Activated CD4-positive, alpha-beta T cell treated with anti-CD3 and anti-CD28 coated beads, Interleukin-10, Interleukin-2, amounts not matched to agents 100 ng/mL and 50 ng/mL, durations not matched to agents 16 hours and 8 hours (primary cell): ENCODE measurements at regions not wholly inside any gene's neighbourhood (a gene's known extent, or its start where the extent isn't known, plus 50 kb on each side); places are given as distances from the start of the nearest gene placed in this dataset.
"Not testable (repeated sequence)": the region's sequence is repeated elsewhere in the genome, so short reads cannot be mapped to it uniquely, and the experiment has no call there.

Source experiments
- DNase-seq: peaks from one replicate; pipeline ENCODE4 v3.0.0-alpha.2; 2020

DNA sequence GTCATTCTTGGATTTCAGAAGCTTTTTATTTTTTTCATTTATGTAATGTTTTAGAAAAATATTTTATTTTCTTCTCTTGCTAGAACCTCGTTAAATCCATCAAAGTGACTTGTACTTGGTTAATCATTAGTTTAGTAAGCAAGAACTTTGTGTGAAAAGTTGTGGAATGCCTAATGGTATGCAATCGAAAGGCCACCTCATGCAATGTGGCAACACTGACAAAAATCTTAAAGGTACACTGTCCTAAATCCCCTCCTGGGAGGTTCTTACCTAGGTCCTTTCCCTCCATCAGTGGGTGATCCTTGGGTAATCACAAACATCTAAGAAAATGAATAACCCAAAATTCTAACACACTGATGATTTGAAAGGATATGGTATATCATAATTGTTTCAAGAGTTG, 304.2 kb downstream of the DNAH5 start:
- no peak for DNase-seq

DNA sequence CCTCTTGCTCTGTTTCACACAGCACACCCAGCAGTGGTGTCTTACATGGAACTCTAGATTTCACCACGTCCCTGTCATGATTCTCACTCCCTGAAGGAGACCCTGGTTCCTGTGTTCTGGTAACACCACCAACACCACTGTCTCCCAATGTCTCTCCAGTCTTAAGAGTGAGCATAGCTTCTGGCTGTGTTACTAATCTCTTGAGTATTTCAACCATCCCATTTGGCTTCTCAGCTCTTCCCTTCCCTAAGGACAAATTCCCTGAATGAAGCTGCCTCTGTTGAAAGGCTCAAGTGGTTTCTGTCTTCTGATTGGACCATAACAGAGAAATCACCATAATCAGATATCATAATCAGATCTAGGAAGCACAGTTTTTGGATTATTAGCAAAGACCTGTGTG, 311.8 kb downstream of the DNAH5 start:
- no peak for DNase-seq

DNA sequence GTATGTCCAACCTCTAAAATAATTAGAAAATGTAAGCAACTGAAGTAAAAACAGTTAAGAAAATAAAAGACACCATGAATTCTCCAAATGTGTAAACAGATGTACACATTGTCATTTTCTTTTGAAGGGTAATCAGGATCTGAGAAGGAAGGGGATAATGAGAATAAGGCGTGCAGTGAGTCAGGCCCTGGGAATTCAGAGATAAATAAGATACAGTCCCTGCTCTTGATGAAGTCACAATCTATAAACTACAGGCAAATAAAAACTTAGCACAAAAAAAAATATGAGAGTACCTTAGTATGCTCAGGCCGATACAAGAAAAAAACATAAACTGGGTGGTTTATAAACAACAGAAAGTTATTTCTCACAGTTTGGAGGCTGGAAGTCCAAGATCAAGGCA, 315.3 kb downstream of the DNAH5 start:
- no peak for DNase-seq

DNA sequence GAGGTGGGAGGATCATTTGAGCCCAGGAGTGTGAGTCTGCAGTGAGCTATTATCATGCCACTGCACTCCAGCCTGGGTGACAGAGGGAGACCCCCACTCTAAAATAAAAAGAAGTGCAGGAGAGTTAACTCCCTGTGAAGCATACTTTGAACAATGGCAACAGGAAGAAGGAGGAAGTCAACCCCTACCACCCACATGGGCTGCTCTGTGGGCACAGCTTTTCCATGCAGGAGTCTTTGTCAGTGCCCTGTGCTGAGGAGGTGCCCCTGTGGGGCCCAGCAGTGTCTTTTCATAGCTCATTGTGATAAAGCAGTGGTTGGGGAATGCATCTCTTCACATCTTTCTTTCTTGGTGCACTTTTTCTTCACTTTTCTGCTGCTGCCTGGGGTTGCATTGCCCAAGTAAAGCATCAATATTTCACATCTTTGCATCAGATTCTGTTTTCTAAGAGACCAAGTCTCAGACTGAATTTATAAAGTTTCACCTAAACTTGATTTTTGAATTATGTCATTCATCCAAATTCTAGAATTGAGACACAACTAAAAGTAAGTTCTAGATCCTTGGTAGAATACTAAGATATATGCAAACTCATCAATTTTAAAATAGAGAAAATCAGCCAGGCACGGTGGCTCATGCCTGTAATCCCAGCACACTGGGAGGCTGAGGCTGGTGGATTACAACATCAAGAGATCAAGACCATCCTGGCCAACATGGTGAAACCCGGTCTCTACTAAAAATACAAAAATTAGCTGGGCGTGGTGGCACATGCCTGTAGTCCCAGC, 316.6 kb downstream of the DNAH5 start:
- DNase-seq: no peak

DNA sequence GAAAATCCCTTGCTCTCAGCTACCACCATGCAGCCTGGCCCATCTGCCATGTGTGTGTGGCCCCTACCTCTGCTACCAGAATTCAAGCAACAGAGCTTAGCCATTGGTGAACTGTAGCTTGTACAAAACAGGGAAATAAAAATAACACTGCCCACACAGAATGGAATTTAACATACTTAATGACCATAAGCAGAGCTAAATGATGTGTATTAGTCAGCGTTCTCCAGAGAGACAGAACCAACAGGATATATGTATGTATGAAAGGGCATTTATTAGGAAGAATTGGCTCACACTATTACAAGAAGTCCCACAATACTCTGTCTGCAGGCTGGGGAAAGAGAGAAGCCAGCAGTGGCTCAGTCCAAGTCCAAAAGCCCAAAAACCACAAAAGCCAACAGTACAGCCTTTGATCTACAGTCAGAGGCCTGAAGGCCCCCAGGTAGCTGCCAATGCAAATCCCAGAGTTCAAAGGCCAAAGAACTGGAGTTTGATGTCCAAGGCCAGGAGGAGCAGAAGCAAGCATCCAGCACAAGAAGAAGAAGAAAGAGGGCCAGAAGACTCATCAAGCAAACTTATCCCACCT, 318.8 kb downstream of the DNAH5 start:
- DNase-seq: no peak

DNA sequence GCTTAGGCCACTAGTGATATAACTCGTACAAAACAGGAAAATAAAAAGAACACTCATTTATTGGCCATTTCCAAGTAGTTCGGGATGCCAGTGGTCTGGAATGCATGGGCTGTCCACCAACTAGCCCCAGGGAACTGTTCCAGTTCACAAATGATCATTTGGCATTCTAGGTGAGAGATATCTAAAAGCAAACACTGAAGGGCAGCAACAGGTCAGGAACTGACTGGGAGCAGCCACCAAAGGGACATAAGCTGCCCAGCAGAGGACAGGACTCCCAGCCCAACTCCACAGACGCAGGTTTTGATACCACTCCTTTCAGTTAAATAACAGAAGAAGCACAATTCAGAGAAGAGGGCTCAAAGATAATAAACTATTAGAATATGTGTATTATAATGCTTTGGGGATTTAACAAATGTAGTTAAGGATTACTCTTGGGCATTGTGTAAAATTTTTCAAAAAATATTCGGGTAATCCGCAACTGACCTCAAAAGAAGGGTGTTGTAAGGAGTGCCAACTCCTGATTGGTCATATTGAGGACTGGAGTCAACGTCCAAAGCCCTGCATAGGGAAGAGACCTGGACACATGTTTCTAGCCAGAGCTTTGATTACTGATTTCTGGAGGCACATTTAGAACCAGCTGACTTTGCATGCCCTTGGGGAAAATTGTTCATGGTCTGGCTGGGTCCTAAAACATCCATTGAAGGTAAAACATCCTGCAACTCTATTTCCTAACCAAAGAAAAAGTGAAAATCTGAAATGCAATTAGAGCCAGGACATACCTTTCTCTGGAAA, 320.0 kb downstream of the DNAH5 start:
- DNase-seq: no peak

DNA sequence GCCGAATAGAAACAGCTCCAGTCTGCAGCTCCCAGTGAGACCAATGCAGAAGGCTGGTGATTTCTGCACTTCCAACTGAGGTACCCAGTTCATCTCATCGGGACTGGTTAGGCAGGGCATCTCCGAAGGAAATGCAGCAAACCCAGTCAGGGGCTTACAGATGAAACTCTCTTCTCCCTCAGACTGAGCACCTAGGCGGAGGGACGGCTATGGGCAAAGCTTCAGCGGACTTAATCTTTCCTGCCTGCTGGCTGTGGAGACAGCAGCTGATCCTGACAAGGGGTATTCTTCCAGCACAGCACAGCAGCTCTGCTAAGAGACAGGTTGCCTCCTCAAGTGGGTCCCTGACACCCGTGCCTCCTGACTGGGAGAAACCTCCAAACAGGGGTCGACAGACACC, 330.9 kb downstream of the DNAH5 start:
- no peak for DNase-seq

DNA sequence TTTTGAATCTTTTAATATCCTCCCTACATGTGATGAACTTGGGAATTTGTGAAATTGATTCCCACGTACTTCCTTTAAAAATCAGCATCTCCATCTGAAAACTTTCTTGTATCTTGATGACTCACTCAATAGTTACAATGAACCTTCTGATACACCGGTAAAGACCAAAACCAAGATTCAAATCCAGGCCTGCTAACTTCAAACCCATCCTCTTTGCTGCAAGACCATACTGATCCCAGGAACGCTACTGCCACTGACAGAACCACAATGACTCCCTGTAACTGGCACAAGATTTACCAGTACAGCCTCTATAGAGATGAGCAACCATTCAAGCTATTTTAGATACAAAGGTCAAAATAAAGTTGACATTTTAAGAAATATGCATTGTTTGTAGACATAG, 332.9 kb downstream of the DNAH5 start:
- no peak for DNase-seq

DNA sequence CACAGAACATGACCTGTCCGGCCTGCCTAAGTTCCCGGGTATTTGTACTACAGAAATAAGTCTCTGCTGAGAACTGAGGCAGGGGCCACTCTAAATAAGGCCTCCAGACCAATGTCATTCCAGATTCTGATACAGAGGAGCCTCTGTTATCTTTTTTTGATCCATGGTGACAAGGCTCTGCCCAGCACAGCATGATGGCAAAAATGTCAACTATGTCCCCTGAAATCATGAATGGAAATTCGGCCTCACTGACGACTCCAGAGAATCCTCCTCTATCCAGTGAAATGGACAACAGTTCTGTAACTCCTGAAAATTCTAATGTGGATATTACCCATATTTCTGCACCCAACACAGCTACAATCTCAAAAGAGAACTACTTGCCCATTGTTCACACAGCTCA, 335.0 kb downstream of the DNAH5 start:
- DNase-seq: no peak

DNA sequence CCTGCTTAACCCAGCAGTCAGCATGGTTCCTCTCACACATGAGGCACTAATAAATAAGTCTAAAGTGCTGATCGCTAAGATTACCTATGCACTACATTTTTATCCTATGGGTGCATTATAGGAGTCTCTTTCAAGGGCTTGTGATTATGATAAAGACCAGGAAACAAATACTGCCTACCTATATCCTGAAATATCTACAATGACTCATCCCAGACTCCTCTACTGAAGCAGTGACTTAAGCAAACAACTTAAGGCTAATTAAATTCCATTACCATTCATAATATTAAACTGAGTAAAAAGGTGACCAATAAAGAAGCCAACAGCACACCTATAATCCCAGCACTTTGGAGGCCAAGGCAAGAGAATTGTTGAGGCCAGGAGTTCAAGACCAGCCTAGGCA, 338.4 kb downstream of the DNAH5 start:
- no peak for DNase-seq

DNA sequence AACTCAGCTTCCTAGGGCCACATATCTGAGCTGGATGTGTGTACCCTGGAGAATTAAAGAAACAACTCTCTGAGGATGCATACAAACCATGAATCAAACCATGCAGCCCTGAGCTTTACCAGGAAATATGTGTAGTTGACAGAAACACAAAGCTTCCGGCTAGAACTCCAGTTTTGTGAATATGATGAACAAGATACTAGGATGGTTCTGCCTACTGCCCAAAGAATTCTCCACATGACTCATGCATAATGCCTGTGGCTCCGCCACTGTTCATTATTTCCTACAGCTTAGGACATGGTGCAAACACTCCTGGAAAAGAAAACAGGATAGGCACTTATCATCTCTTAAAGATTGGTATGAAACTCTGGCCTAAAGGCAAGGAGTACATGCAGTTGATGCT, 343.4 kb downstream of the DNAH5 start:
- DNase-seq: no peak

DNA sequence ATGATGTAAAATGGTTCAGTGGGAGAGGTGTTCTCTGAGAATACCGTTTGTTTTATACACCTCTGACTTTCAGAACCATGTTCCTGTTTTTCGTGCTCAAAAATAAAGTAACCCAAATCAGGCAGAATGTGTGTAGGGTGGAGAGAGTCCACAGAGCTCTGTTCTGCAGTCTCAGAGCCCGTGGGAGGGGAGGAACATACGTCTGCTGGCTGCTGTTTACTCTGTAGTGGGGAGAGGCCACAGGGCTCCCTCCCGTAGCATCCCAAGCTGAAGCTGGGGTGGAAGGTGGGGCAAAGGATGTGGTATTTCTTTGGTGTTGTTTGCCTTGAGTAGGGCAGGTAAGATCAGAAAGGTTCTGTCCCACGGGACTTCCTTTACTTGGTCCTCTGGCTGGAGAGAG, 348.5 kb downstream of the DNAH5 start:
- DNase-seq: no peak

DNA sequence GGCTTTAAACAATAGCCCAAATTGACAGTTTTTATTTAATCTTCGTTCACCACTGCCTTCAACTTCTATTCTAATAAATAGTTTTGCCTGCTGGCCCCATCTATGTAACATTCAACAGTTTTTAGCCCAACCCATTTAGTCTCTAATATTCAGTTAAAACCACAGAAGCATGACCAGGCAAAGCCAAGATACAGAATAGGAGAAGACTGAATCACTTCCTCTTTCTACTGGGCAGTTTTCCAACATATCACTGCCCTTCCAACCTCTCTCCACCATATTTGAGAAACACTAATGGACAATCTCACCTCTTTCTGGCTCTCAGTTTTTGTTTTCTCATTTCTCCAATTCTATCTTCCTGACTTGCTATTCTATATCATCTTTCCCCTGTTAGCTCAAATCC, 352.9 kb downstream of the DNAH5 start:
- DNase-seq: no peak

DNA sequence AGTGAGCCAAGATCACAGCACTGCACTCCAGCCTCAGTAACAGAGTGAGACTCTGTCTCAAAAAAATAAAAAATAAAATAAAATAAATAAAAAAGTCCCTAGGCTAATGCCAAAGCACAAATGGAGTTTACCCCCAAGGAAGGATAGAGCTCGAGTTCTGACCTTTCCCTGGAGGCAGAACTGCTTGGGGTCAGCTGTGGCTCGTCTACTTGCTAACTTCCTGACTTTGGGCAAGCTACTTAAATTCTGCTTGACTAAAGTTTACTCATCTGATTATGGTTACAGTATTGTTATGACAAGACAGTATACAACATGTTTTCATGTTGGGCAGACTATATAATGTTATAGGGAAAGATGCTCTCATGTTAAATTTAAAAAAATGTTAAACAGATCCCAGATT, 359.2 kb downstream of the DNAH5 start:
- DNase-seq: no peak

DNA sequence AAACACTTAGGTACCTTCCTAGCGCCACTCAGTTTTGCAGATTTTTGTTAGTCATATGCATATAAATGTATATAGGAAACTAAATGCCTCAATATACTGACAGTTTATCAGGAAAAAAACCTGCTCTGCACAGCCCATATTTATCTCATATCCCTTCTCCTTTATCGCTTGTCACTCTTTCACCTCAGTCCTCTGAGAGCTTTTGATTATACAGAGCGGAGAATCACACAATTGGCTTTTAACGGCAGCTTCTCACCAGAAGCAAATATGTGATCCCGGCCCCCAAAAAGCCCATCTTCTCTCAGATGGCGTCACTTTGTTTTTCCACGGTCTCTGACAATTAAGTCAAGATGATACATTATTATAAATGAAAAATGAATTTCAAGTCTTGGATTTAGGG, 362.6 kb downstream of the DNAH5 start:
- DNase-seq: no peak

DNA sequence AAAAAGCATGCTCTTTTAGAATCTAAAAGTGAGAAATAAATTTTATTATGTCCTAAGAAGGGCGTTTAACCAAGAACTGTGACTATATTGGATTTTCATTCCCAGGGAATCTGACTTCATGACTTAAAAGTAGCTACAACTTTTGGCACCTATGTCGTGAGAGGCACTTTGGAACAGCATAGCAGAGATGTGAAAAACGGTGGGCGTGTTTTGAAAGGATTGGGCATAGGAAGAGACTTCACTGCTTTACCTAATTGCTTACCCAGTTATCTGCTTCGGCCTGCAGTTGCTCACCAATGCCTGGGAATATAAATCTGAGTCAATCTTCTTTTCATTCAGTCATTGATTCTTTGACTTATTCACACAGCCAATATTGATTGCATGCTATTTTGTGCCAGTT, 363.4 kb downstream of the DNAH5 start:
- no peak for DNase-seq

DNA sequence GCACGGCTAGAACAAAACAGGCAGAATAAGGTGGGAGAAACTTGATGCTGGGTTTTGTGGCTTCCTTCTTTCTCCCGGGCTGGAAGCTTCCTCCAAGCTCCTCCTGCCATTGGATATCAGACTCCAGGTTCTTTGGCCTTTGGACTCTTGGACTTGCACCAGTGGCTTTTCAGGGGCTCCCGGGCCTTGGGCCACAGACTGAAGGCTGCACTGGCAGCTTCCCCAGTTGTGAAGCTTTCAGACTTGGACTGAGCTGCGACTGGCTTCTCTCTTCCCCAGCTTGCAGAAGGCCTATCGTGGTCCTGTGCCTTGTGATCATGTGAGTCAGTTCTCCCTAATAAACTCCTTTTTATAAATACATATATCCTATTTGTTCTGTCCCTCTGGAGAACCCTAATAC, 364.4 kb downstream of the DNAH5 start:
- no peak for DNase-seq

DNA sequence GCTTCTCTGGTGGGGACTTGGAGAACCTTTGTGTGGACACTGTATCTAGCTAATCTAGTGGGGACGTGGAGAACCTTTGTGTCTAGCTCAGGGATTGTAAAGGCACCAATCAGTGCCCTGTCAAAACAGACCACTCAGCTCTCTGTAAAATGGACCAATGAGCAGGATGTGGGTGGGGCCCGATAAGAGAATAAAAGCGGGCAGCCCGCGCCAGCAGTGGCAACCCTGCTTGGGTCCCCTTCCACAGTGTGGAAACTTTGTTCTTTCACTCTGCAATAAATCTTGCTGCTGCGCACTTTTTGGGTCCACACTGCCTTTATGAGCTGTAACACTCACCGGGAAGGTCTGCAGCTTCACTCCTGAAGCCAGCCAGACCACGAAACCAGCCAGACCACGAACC, 365.4 kb downstream of the DNAH5 start:
- not testable (repeated sequence) for DNase-seq

DNA sequence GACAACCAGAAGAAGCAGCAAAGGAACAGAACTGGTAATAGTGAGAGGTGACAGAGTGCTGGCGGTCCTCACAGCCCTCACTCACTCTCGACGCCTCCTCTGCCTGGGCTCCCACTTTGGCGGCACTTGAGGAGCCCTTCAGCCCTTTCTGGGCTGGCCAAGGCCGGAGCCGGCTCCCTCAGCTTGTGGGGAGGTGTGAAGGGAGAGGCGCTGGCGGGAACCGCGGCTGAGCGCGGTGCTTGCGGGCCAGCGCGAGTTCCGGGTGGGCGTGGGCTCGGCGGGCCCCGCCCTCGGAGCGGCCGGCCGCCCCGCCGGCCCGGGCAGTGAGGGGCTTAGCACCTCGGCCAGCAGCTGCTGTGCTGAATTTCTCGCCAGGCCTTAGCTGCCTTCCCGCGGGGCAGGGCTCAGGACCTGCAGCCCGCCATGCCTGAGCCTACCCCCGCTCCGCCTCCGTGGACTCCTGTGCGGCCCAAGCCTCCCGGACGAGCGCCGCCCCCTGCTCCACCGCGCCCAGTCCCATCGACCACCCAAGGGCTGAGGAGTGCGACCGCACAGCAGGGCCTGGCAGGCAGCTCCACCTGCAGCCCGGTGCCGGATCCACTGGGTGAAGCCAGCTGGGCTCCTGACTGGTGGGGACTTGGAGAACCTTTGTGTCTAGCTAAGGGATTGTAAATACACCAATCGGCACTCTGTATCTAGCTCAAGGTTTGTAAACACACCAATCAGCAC, 366.0 kb downstream of the DNAH5 start:
- not testable (repeated sequence) for DNase-seq

DNA sequence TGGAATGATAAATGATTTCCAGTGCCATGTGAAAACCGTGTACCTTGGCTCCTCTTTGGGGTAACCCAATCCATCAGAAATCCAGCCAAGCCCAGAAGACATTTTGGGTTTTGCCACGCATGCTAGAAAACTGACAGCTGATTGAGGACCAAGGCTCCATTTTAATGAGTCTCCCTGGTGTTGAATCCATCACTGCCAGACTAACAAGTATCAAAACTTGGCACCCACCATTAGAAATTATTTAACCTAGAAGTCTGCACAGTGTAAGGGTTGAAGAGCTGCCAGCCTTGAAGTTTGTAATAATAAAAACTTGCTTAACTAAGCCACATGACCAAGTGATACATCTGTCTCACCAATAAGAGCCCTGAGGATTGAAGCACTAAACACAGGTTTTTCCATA, 369.9 kb downstream of the DNAH5 start:
- DNase-seq: no peak

DNA sequence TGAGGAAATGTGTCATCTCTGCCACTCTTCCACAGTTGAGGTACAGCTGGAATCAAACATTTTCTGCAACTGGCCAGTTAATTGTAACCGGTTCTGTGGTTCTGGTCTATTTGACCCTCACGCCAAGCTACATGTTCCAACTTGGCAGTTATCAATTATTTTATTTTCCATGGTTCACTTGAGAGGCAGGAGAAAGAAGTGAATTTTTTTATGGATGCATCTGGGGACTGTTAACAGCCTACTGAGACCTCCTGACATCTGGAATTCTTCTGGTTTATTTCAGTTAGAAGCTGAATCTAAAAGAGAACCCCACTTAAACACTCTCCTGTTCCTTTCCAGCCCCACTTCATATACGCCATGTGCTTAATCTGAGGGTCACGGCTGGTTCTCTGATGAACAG, 372.3 kb downstream of the DNAH5 start:
- DNase-seq: no peak

DNA sequence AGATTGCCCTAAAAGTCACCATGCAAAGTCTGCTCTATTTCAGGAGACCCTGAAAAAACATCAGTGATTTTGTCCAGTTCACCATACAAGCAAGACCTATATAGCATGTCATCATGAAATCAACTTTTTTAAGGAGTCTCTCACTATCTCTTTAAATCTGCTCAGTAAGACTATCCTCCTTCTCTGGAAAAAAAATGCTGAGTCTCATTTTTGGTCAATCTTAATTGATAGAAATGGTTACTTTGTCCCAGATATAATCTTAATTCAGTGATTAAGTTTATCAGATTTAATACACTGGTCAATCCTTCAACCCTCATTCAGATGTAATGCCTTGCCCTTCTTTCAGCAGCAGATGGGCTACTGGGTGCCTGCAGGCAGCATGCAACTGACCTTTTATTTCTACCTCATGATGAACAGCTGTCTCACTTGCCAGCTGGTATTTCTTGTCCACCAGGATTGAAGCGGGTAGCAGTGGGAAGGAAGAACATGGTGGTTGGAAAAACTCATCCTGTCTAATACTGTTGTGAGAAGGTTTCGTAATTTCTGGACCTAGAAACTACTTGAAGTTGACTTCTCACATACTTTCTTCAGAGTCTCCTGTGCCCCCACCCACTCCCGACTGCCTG, 375.3 kb downstream of the DNAH5 start:
- no peak for DNase-seq

DNA sequence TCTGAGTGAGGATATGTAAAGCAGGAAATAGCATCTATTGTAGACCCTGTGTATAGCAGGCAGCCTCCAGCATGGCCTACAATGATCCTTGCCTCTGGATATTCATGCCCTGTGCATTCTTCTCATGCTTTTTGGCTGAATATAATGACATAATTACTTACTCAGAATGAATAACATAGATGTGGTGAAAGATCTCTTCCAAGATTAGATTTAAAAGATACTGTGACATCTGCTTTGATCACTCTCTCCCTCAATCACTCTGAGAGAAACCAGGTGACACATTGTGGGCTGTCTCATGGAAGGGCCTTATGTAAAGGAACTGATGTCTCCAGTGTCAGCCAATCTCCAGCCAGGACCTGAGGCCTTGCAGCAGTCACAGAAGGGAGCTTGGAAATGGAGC, 376.7 kb downstream of the DNAH5 start:
- DNase-seq: no peak
